ENCODE measurements at regions not wholly inside any gene's neighbourhood (a gene's known extent, or its start where the extent isn't known, plus 50 kb on each side); places are given as distances from the start of the nearest gene placed in this dataset.
A peak's percentile ranks its signal among the peaks of the same experiment; 100 is the strongest.
"Not testable (repeated sequence)": the region's sequence is repeated elsewhere in the genome, so short reads cannot be mapped to it uniquely, and the experiment has no call there.

DNA sequence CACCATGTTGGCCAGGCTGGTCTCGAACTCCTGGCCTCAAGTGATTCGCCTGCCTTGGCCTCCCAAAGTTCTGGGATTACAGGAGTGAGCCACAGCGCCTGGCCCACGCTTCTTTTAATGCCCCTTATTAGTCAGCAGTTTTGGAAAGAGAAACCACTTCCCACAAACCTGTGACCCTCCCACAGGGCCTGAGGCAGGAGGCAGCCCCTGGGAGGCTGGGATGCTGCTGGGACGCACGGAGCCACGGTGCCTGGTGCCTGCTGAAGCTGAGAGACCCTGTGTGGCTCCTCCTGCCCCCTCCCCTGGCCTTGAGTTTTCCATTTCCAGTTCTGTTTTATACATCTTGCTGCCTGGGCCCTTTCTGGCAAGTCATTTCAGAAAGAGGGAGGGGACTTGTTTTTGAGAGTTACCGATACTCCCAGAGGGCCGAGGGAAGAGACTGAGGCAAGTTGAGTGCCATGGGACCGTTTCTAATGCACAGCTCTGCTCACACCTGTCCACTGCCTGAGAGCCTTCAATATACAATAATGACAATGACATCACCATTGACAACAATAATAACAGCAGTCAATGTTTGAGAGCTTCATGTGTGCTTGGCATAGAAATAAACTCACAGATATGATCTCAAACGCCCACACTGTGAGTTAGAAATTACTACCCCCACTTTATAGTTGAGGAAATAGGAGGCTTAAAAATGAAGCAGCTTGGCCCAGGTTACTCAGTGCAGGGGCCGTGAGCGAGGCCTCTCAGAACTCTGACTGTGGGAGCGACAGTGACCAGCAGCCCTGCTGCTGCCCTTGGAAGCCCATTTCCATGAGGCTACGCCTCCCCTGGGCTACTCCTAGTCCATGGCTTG is 78.1 kb upstream of the YWHAQ start:
- peak in 1 of 2 donors; percentile 60 for DNase-seq (ENCODE audit: low read depth in 2 of 2)

DNA sequence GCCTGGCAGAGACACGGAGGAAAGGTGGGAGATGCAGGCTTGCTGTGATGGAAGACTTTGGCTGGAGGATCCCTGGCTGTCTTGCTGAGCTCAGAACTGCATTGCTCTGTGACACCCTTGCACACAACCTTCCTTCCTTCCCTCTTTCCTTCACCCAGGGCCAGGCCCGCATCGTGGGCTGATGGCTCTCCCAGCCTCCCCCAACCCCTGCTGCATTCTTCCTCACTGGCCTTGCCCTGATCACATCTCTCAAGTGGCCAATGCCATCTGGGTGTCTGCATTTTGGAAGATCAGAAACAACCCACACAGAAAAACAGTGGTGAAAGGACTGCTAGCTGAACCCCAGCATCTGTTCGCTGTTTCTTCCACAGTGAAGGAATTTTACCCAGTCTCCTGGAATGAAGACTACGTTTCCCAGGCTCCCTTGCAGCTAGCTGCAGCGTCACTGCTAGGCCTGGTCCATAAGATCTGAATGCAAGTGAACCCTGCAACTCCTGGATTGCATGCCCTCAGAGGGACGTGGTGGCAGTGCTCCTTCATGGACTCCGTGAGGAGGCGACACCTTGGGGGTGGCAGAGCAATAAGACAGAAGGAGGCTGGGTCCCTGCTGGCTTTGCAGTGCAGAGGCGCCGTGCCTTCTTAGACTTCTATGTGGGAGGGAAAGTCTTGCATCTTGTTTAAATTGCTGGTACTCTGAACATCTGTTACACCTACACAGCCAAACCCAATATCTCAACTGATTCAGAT is 78.9 kb upstream of the YWHAQ start:
- no peak for DNase-seq (ENCODE audit: low read depth in 2 of 2)

DNA sequence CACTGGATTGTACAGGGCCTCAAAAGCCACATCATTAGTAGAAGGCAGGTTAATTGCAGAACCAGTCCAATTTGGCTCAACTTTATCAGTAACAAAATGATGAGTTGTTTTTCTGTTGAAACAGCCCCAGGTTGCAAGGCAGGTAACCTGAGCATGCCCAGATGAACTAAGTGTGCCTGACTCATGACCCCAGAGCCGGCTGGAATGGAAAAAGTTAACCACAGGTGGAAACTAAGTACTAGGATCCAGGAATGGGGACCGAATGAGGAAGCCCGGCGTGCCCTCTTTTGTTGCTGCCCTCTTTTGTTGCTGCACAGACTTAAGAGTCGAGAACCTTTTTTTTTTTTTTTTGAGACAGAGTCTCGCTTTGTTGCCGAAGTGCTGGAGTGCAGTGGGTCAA is 79.5 kb upstream of the YWHAQ start:
- no peak for DNase-seq (ENCODE audit: low read depth in 2 of 2)

DNA sequence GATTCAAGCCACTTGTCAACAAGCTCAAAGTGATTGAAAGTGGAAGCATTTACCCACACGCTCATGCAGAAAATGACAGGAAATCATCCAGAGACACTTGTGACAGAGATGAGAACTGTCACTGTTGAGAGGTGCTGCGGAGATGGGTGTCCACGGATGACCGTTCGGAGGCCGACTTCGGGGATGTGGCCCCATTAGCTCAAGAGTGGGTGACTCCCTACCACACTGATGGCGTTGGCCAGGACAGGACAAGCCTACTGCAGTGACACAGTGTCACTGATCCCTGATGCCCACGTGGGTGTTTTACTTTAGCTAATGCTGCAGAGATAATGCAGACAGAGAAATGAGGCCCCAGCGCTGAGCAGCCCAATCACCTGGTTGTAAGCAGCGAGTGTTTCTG is 81.5 kb upstream of the YWHAQ start:
- DNase-seq (ENCODE audit: low read depth in 2 of 2), result no peak

DNA sequence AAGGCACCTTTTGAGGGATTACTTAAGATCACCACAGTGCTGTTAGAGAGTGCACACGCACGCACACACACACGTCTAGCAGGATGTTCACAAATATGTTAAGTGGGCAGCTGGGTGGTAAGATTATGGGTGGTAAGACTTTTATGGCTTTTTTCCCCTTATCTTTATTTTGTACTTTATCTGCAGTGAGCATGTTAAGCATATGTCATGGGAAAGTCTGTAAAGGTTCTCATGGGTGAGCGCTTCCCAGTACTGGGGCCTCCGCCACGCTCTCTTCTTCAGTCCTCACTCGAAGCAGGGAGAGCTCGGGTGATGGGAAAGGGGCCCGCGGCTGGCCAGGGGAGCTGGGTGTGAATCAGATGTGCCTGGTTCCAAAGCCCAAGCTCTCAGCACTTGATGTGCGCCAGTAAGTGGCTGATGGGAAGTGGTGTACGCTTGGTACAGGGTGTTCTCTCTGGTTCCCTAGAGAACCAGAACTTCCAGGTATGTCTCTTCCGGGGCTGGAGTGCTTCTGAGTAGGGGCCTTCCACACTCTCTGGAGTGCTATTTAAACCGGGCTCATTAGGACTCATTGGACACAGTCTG is 83.9 kb upstream of the YWHAQ start:
- no peak for DNase-seq (ENCODE audit: low read depth in 2 of 2)

DNA sequence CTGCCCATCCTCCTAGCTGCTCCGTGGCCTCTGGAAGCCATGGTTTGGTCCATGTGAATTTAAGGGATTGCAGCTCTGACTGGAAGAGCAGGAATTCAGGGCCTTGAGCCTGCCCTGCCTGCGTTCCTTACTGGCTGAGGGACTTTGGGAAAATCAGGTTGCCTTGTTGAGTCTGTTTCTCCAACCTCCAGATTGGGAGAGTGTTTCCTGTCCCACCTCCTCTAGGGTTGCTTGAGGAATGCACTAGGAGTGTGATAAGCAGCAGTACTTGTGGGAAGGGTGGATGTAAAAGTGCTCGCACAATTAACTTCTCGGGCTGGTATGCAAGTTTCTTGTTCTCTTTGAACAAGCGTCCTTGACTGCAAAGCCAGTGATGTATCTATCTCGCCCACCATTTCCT is 84.4 kb upstream of the YWHAQ start:
- no peak for DNase-seq (ENCODE audit: low read depth in 2 of 2)

DNA sequence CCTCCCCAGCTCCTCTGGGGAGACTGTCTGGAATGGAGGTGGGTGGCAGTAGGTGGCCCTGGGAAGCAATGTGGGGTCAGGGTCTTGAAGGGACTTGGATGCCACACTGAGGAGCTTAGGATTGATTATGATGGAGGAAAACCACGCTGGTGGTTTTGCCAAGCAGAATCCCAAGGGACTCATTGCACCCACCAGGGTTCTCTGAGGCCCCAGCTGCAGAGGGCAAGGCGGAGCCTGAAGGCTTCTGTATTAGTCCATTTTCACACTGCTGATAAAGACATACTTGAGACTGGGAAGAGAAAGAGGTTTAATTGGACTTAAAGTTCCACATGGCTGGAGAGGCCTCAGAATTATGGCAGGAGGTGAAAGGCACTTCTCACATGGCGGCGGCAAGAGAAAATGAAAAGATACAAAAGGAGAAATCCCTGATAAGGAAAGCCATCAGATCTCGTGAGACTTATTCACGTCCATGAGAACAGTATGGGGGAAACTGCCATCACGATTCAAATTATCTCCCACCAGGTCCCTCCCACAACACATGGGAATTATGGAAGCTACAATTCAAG is 87.2 kb upstream of the YWHAQ start:
- DNase-seq (ENCODE audit: low read depth in 2 of 2), result no peak

DNA sequence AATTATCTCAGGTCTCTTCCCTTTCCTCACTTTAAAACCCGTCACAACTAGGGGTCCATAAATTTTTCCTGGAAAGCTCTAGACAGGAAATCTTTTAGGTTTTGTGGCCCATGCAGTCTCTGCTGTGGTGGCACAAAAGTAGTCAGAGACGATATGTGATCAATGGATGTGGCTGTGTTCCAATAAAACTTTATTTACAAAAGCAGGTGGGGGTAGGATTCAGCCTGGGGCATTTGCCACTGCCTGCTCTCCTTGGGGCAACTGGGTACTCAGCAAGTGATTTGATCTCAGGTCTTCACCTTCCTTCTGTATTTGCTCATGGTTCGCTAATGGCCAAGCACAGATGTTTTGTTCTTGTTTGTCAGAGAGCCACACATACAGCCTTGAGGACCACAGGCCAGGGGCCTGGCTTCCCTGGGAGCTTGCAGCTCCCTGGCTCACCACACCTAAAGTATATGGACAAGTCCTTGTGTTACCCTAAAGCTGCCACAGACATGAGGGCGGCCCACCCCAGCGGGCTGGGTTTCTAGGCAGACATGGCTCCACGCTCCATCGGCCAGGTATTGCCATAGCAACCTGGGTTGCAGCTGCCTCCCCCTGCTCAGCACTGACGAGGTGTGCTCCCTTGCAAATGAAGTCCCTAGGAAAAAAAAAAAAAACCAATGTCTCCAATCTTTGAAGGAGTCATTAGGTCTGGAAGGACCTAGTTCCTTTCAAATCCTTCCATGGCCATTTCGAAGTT is 89.7 kb upstream of the YWHAQ start:
- no peak for DNase-seq (ENCODE audit: low read depth in 2 of 2)

DNA sequence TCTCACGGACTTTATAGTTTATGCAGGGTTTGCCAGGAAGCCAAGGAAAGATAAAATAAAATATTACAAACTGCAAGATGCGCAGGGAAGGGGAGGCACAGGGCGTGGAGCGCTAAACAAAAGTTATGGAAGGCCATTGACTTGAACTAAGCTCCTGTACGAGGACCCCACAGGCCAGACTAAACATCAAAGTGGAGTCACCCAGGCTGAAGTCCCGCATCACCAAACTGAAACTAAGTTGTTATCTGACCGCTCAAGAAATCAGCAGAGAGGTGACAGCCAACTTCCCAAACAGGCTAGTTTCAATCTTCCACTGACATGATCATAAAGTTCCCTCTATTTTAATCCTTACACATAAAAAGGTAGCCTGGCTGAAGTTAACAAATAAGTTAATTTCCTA is 90.5 kb upstream of the YWHAQ start:
- no peak for DNase-seq (ENCODE audit: low read depth in 2 of 2)

DNA sequence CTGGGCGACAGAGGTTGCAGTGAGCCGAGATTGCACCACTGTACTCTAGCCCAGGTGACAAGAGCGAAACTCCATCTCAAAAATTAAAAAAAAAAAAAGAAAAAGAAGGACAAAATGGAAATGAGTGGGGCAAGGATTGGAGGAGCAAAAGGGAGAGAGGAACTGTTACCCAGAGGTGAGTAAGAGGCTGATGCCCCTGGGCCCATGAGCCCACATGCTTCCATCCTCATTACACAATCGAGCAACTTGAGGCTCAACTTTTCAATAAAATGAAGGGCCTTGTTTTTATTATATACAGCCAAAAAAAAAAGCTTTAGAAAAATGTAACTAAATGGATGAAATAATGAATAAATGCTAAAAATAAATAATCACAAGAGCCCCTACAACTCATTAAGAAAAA is 91.7 kb upstream of the YWHAQ start:
- no peak for DNase-seq (ENCODE audit: low read depth in 2 of 2)

DNA sequence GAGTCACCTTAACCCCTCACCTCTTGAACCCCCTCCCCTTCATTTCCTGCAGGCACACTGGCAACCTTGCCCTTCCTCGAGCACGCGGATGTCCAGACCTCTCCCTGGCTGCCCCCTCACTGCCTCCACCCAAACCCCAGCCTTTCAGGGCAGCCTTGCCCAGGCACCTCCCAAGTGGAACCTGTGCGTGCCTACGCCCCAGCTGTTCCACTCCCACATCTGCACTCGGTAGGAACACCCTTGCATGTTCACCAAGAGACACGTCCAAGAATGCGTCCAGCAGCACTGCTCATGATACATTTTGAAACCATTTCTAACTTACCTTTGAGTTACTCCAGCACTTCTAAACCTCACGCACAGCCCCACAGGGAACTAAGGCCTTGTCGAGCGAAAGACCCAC is 93.8 kb upstream of the YWHAQ start:
- no peak for DNase-seq (ENCODE audit: low read depth in 2 of 2)

DNA sequence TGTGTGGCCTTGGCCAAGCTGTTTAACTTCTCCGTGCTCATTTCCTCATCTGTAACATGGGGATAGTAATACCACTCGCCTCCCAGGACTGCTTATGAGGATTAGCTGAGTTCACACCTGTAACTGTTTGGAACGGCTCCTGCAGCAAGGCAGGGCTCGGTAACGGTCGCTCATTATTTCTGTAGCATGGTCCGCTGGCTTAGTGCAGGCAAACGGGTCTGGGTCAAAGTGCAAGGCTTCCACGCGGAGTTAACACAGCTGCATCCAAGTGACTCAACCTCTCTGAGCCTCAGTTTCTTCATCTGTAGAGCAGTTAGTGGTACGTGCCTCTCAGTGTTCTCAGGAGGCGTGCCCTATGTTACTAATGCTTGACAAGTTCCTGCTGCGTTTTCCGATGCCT is 94.3 kb upstream of the YWHAQ start:
- DNase-seq (ENCODE audit: low read depth in 2 of 2), result no peak

DNA sequence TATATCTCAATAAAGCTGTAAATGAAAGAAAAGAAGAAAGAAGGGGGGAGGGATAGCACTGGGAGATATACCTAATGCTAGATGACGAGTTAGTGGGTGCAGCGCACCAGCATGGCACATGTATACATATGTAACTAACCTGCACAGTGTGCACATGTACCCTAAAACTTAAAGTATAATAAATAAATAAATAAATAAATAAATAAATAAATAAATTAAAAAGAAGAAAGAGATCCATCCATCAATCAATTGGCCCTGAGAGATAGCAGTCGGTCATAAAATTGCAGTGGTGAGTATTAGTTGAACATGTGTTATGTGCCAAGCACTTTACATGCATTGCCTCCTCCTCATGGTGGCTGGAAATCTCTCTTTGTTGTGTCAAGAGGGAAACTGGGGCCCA is 95.2 kb upstream of the YWHAQ start:
- not testable (repeated sequence) for DNase-seq (ENCODE audit: low read depth in 2 of 2)

DNA sequence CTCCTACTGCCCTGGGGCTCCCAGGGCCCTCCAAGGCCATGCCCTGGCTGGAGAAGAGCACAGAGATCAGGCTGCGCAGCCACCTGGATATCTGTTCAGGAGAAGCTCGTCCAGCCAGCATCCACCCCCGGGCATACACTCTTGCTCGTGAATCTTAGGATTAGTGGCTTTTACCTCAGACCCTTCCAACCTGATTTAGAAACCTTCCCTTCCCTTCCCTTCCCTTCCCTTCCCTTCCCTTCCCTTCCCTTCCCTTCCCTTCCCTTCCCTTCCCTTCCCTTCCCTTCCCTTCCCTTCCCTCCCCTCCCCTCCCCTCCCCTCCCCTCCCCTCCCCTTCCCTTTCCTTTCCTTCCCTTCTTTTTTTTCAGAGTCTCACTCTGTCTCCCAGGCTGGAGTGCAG is 99.7 kb upstream of the YWHAQ start:
- not testable (repeated sequence) for DNase-seq (ENCODE audit: low read depth in 2 of 2)

DNA sequence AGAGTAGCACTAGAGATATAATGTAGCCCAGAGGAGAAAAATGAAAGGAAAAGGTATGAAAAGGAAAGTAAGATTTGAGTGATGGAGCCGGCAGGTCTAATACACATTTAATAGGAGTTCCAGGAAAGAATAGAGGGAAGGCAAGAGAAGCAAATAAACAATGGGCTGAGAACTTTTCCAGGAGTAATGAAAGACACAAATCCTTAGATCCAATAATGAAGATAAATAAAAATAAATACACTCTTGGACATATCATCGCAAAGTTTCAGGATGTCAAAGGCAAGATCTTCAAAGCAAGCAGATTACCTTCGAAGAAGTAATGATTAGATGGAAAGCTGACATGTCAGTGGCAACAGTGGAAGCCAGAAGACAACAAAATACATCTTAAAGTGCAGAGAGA is 102.0 kb upstream of the YWHAQ start:
- no peak for DNase-seq (ENCODE audit: low read depth in 2 of 2)

DNA sequence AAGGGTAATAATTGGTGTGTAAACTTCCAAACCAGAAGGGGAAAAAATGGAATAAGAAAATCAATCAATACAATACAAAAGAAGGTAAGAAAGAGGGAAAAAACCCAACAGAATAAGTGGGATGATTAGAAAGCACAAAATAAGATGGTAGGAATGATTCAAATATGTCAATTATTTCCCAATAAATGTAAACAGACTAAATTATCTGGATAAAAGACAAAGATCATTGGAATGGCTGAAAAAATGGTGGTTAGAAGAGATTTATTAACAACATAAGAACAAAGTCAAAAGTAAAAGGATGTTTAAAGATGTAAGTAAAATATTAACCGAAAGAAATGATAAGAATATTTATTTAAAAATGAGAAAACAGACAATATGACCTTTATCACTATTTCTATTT is 103.5 kb upstream of the YWHAQ start:
- no peak for DNase-seq (ENCODE audit: low read depth in 2 of 2)

DNA sequence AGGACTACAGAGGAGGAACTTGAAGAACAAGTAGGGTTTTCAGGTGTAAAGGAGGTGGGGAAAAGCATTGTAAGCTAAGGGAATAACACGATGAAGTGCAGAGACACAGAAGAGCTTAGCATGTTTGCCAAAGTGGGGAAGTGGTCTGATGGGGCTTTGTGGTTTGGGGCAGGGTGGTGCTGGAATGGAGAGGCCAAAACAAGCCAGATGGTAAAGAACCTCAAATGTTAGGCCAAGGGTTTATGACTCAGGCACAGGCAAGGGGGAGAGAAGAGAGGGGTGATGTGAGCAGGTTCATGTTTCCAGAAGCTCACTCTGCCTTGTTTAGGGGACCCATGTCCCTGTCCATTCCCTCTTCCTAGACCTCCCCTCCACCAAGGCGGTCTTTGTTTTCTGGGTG is 104.5 kb upstream of the YWHAQ start:
- no peak for DNase-seq (ENCODE audit: low read depth in 2 of 2)

DNA sequence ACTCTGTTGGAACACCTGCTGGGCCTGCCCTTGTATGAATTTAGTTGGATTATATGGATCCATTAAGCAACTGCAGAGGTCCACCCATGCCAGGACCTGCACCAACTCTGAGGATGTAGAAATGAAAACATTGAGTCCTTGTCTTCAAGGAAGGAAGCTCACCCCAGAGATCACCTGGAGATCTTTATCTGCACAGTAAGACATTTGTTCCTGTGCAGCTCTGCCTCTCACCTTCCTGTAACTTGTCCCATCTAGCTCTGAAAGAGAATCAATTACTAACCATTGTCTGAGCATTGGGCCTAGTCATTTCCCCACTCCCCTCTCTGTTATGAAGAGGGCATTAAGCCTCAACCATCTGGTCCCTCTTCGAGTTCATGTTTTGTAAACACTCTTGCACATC is 105.2 kb upstream of the YWHAQ start:
- no peak for DNase-seq (ENCODE audit: low read depth in 2 of 2)

DNA sequence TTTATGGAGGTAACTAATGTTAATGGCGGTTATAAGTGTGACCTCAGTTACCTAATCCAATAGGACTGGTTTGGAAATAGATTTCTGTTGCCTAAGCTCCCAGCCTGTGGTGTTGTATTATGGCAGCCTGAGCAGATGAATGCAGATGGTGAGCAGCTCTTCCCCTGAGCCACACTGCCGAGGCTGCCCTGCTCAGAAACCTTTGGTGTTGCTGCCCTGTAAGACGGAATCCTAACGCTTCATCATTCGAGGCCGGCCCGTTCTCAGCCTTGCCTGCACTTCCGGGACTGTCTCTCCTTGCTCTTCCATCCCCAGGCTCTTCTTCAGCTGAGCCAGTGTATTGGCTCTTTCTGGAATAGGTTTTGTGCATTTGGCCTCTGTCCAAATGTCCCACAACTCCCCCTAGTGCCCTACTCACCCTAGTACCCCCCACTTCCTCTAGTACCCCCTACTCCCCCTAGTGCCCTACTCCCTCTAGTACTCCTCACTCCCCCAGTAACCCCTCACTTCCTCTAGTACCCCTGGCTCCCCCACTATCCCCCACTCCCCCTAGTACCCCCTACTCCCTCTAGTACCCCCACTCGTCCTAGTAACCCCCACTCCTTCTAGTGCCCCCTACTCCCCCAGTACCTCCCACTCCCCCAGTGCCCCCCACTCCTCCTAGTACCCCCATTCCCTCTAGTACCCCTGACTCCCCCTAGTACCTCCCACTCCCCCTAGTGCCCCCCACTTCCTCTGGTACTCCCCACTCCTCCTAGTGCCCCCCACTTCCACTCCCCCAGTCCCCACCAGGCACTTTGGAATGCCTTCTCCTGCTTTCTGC is 106.0 kb upstream of the TAF1B start:
- DNase-seq (ENCODE audit: low read depth in 2 of 2), result no peak

DNA sequence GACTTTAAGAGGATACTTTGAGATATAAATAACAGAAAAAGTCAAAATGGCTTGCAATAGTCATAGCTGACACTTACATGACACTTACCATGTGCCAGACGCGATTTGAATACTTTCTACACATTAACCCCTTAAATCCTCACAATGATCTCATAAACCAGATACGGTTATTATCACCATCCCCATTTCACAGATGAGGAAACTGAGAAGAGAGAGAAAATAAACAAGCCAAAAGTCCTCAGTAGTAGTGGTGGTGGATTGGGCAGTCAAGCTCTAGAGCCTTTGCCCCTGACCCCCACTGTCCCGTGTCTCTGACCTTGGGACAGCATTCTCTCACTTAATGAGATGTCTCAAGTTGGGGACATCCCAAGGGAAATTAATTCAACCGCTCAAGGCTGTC is 105.2 kb upstream of the TAF1B start:
- no peak for DNase-seq (ENCODE audit: low read depth in 2 of 2)

Measured in stimulated activated CD4-positive, alpha-beta T cell treated with anti-CD3 and anti-CD28 coated beads, Interleukin-4, amount 100 ng/mL, for 48 hours (primary cell).